GM23338 (cell line): ENCODE measurements at regions not wholly inside any gene's neighbourhood (a gene's known extent, or its start where the extent isn't known, plus 50 kb on each side); places are given as distances from the start of the nearest gene placed in this dataset.
A peak's percentile ranks its signal among the peaks of the same experiment; 100 is the strongest.
"Not testable (repeated sequence)": the region's sequence is repeated elsewhere in the genome, so short reads cannot be mapped to it uniquely, and the experiment has no call there.

Source experiments
- ATAC-seq: fragments of 200-7000 bp; cut with Tn5 transposase; 3 replicates; pipeline ENCODE4 v1.9.1; 2020
- DNase-seq: peaks from one replicate; pipeline ENCODE4 v3.0.0-alpha.2; 2015; ENCODE audit warnings: low spot score
- H2AFZ ChIP-seq: fragments of 200-600 bp; sonication (generic); 2 replicates; pipeline ENCODE4 v1.8.0; 2016; ENCODE audit warnings: antibody characterized with exemption, mild to moderate bottlenecking, moderate library complexity
- H3F3A ChIP-seq: fragments of 200-600 bp; sonication (generic); replicated peaks from 2 replicates; pipeline ENCODE4 v1.8.0; 2017; ENCODE audit warnings: antibody characterized with exemption, mixed run types, low read depth
- H3K27ac ChIP-seq: fragments of 200-600 bp; sonication (generic); 2 replicates; pipeline ENCODE4 v1.6.1; 2016; ENCODE audit warnings: low read depth
- H3K27me3 ChIP-seq: fragments of 200-600 bp; sonication (generic); 2 replicates; pipeline ENCODE4 v1.8.0; 2016; ENCODE audit warnings: mild to moderate bottlenecking, mixed run types, moderate library complexity; ENCODE audit not compliant: insufficient read depth
- H3K36me3 ChIP-seq: fragments of 200-600 bp; sonication (generic); 2 replicates; pipeline ENCODE4 v1.8.0; 2016; ENCODE audit warnings: mild to moderate bottlenecking; ENCODE audit not compliant: insufficient read depth
- H3K4me1 ChIP-seq: fragments of 200-600 bp; sonication (generic); 2 replicates; pipeline ENCODE4 v1.8.0; 2016; ENCODE audit warnings: mild to moderate bottlenecking, moderate library complexity; ENCODE audit not compliant: insufficient read depth
- H3K4me2 ChIP-seq: fragments of 200-600 bp; sonication (generic); 2 replicates; pipeline ENCODE4 v1.7.1; 2017; ENCODE audit warnings: mixed run types
- H3K4me3 ChIP-seq: fragments of 200-600 bp; sonication (generic); 2 replicates; pipeline ENCODE4 v1.6.1; 2016; ENCODE audit warnings: mixed run types
- H3K79me2 ChIP-seq: fragments of 200-600 bp; sonication (generic); replicated peaks from 2 replicates; pipeline ENCODE4 v1.8.0; 2017; ENCODE audit warnings: mild to moderate bottlenecking; ENCODE audit not compliant: insufficient read depth
- H3K9me2 ChIP-seq: fragments of 200-600 bp; sonication (generic); 2 replicates; pipeline ENCODE4 v1.8.0; 2017; ENCODE audit not compliant: insufficient read depth
- H4K20me1 ChIP-seq: fragments of 200-600 bp; sonication (generic); replicated peaks from 2 replicates; pipeline ENCODE4 v1.8.0; 2017; ENCODE audit warnings: mild to moderate bottlenecking; ENCODE audit not compliant: insufficient read depth
- H3K27ac Mint-ChIP-seq: 2 replicates; pipeline ENCODE4 v1.8.0; 2020; ENCODE audit warnings: inconsistent platforms, mild to moderate bottlenecking, moderate library complexity, mixed read lengths
- H3K27me3 Mint-ChIP-seq: 3 replicates; pipeline ENCODE4 v1.8.0; 2022; ENCODE audit warnings: low read depth, mild to moderate bottlenecking, moderate library complexity, mixed read lengths, inconsistent platforms; ENCODE audit not compliant: insufficient read depth, poor library complexity
- H3K36me3 Mint-ChIP-seq: 3 replicates; pipeline ENCODE4 v1.8.0; 2021; ENCODE audit warnings: low read depth, mild to moderate bottlenecking, inconsistent platforms, moderate library complexity, mixed read lengths
- H3K4me1 Mint-ChIP-seq: 3 replicates; pipeline ENCODE4 v1.8.0; 2020; ENCODE audit warnings: mild to moderate bottlenecking, inconsistent platforms, mixed read lengths
- H3K4me3 Mint-ChIP-seq: 3 replicates; pipeline ENCODE4 v1.8.0; 2021; ENCODE audit warnings: moderate library complexity, mild to moderate bottlenecking, inconsistent platforms, mixed read lengths
- H3K9me3 Mint-ChIP-seq: 3 replicates; pipeline ENCODE4 v1.8.0; 2020; ENCODE audit warnings: moderate library complexity, mild to moderate bottlenecking, inconsistent platforms, mixed read lengths
- TF ChIP-seq, protein P1 (sequence below), 2 experiments: fragments of 200-600 bp in 1 of 2; sonication (generic) in 1 of 2; conservative IDR thresholded peaks; 2 replicates each; pipeline versions ENCODE4 v1.5.1 to v1.6.1; 2016 to 2017; ENCODE audit warnings: antibody characterized with exemption in 2 of 2, low read depth in 2 of 2, mild to moderate bottlenecking in 2 of 2, moderate library complexity in 1 of 2

DNA sequence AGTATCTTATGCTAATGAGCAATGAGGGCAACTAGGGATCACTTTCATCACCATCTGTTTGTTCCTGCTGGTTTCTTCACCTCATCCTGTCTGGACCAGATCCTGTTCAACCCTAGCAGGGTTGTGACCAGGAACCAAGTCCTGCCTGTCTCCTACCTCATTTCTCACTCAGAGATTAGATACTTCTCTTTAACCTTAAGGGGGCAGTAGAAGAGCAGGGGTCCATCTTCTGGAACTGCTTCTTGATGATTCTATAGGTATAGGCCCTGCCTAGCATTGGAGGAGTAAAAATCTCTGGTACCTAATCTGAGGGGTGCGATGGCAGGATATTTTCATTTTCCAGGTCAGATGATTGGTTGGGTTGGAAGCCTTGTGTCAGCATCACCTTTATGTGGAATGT is 335.1 kb downstream of the TGIF2LY start:
- H3K36me3 ChIP-seq, H3K4me1 Mint-ChIP-seq, H3K27me3 Mint-ChIP-seq, H3K4me3 ChIP-seq, H3K4me3 Mint-ChIP-seq, DNase-seq, H3K27ac ChIP-seq, H3K36me3 Mint-ChIP-seq, H3K9me3 Mint-ChIP-seq, H2AFZ ChIP-seq, H3K79me2 ChIP-seq, H3K4me2 ChIP-seq, H3F3A ChIP-seq, H3K27ac Mint-ChIP-seq, H3K4me1 ChIP-seq, H3K9me2 ChIP-seq, H4K20me1 ChIP-seq, H3K27me3 ChIP-seq: not testable (repeated sequence)
- TF ChIP-seq, protein P1, sequence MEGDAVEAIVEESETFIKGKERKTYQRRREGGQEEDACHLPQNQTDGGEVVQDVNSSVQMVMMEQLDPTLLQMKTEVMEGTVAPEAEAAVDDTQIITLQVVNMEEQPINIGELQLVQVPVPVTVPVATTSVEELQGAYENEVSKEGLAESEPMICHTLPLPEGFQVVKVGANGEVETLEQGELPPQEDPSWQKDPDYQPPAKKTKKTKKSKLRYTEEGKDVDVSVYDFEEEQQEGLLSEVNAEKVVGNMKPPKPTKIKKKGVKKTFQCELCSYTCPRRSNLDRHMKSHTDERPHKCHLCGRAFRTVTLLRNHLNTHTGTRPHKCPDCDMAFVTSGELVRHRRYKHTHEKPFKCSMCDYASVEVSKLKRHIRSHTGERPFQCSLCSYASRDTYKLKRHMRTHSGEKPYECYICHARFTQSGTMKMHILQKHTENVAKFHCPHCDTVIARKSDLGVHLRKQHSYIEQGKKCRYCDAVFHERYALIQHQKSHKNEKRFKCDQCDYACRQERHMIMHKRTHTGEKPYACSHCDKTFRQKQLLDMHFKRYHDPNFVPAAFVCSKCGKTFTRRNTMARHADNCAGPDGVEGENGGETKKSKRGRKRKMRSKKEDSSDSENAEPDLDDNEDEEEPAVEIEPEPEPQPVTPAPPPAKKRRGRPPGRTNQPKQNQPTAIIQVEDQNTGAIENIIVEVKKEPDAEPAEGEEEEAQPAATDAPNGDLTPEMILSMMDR (conservative IDR thresholded peaks at IDR 0.05; ENCODE audit: low read depth in 2 of 2) = peak; percentile 18 to 32; a peak in 1 of 4 replicates
- peak; percentile 57; the same call in 2 of the 3 replicates for ATAC-seq
